GM18858 (cell line): ENCODE measurements at regions not wholly inside any gene's neighbourhood (a gene's known extent, or its start where the extent isn't known, plus 50 kb on each side); places are given as distances from the start of the nearest gene placed in this dataset.

Experiments used
- ATAC-seq: cut with Tn5 transposase; IDR thresholded peaks from one replicate; pipeline ENCODE4 v1.9.1; 2021; ENCODE audit not compliant: unreplicated experiment

GRCh38 chr7:155883491-155884224 is 71.4 kb upstream of the SHH start:
- ATAC-seq, result no peak

- ATAC-seq, result no peak
These were observed 70.3 kb upstream of the SHH start for GRCh38 chr7:155882596-155882995.

- ATAC-seq, result no peak
These were observed 69.4 kb upstream of the SHH start for GRCh38 chr7:155881471-155882350.

- no peak for ATAC-seq
These were observed 68.5 kb upstream of the SHH start for GRCh38 chr7:155880721-155881120.

GRCh38 chr7:155879592-155879991 is 67.3 kb upstream of the SHH start:
- ATAC-seq, result no peak

- no peak for ATAC-seq
These were observed 66.4 kb upstream of the SHH start for GRCh38 chr7:155878674-155879073.

GRCh38 chr7:155878250-155878649 is 66.0 kb upstream of the SHH start:
- no peak for ATAC-seq

GRCh38 chr7:155877167-155877566 is 64.9 kb upstream of the SHH start:
- ATAC-seq, result no peak

GRCh38 chr7:155874411-155874810 is 62.1 kb upstream of the SHH start:
- ATAC-seq, result no peak

- no peak for ATAC-seq
These were observed 61.7 kb upstream of the SHH start for GRCh38 chr7:155874010-155874409.

GRCh38 chr7:155872678-155873369 is 60.6 kb upstream of the SHH start:
- ATAC-seq, result no peak

- no peak for ATAC-seq
These were observed 58.9 kb upstream of the SHH start for GRCh38 chr7:155871211-155871610.

GRCh38 chr7:155870334-155871180 is 58.3 kb upstream of the SHH start:
- ATAC-seq, result no peak

- ATAC-seq, result no peak
These were observed 57.5 kb upstream of the SHH start for GRCh38 chr7:155869784-155870076.

GRCh38 chr7:155868955-155869783 is 56.9 kb upstream of the SHH start:
- no peak for ATAC-seq

GRCh38 chr7:155867734-155868400 is 55.6 kb upstream of the SHH start:
- no peak for ATAC-seq

- no peak for ATAC-seq
These were observed 55.0 kb upstream of the SHH start for GRCh38 chr7:155867280-155867679.

- ATAC-seq, result no peak
These were observed 53.7 kb upstream of the SHH start for GRCh38 chr7:155865830-155866525.
